GM12878 (cell line): ENCODE measurements at regions not wholly inside any gene's neighbourhood (a gene's known extent, or its start where the extent isn't known, plus 50 kb on each side); places are given as distances from the start of the nearest gene placed in this dataset.

ENCODE experiments used
- ATAC-seq: fragments of 200-7000 bp; cut with Tn5 transposase; 3 replicates; pipeline ENCODE4 v1.9.1; 2020; ENCODE audit warnings: mild to moderate bottlenecking, moderate library complexity
- BruUV-seq: library from RNA; stranded (reverse); fragments of 400-500 nt; replicated peaks from 2 replicates; lab custom pipeline; 2021; lab: Mats Ljungman, UMichigan
- CTCF ChIA-PET: fragments of 300-600 bp; sonication (Branson Sonifier 250); formaldehyde crosslinking; extraction: SDS; loops from one replicate; lab custom pipeline; 2021; ENCODE audit warnings: inconsistent platforms; lab: Yijun Ruan, JAX
- POLR2A ChIA-PET: fragments of 350-600 bp; formaldehyde crosslinking; extraction: SDS; loops from one replicate; lab custom pipeline; 2021; ENCODE audit warnings: inconsistent platforms; lab: Charles Lee
- RAD21 ChIA-PET: fragments of 300-600 bp; sonication (Branson Sonifier 250); formaldehyde crosslinking; loops from one replicate; lab custom pipeline; 2023; ENCODE audit warnings: antibody characterized with exemption; ENCODE audit not compliant: unreplicated experiment; lab: Charles Lee
- SMC1A ChIA-PET: fragments of 300-600 bp; sonication (Branson Sonifier 250); formaldehyde crosslinking; loops from one replicate; lab custom pipeline; 2023; ENCODE audit not compliant: unreplicated experiment, uncharacterized antibody; lab: Charles Lee
- DNase-seq: peaks from one replicate; pipeline ENCODE4 v3.0.0-alpha.2; 2011; ENCODE audit warnings: low read depth, low spot score
- FAIRE-seq: peaks from 3 replicates; lab custom pipeline; 2011; peaks lifted over from hg19 to GRCh38; lab: Jason Lieb, UNC
- H2AFZ ChIP-seq: 2 replicates; pipeline ENCODE4 v1.6.0; 2011; ENCODE audit warnings: low read depth, low read length, control low read depth; ENCODE audit not compliant: control insufficient read depth
- H3K27ac ChIP-seq: 2 replicates; pipeline ENCODE4 v1.5.1; 2011; ENCODE audit warnings: control low read depth; ENCODE audit not compliant: control insufficient read depth, insufficient read depth
- H3K27me3 ChIP-seq, 2 experiments: replicated peaks in 1 of 2; 2 replicates each; pipeline versions ENCODE4 v1.6.0 to v1.6.1; 2011; ENCODE audit warnings: low read length in 1 of 2; ENCODE audit not compliant: control insufficient read depth in 2 of 2, insufficient read depth in 2 of 2
- H3K36me3 ChIP-seq, 2 experiments: 2 replicates each; pipeline ENCODE4 v1.5.1; 2011; ENCODE audit warnings: low read length in 1 of 2; ENCODE audit not compliant: control insufficient read depth in 2 of 2, insufficient read depth in 2 of 2
- H3K4me1 ChIP-seq: 2 replicates; pipeline ENCODE4 v1.6.1; 2011; ENCODE audit warnings: mild to moderate bottlenecking, low read length, moderate library complexity, mixed read lengths; ENCODE audit not compliant: control insufficient read depth, insufficient read depth
- H3K4me2 ChIP-seq: 2 replicates; pipeline ENCODE4 v1.6.0; 2011; ENCODE audit warnings: control low read depth; ENCODE audit not compliant: control insufficient read depth, insufficient read depth
- H3K4me3 ChIP-seq: fragments of 200-600 bp; sonication (generic); 2 replicates; pipeline ENCODE4 v1.5.1; 2016
- H3K79me2 ChIP-seq: 2 replicates; pipeline ENCODE4 v1.6.0; 2011; ENCODE audit warnings: low read length; ENCODE audit not compliant: control insufficient read depth, insufficient read depth
- H3K9ac ChIP-seq: 2 replicates; pipeline ENCODE4 v1.8.0; 2011; ENCODE audit warnings: low read length, control low read depth, mixed read lengths; ENCODE audit not compliant: control insufficient read depth, insufficient read depth
- H3K9me3 ChIP-seq: replicated peaks from 3 replicates; pipeline ENCODE4 v1.5.1; 2011; ENCODE audit warnings: mild to moderate bottlenecking, low read length; ENCODE audit not compliant: control insufficient read depth, insufficient read depth
- H4K20me1 ChIP-seq: 2 replicates; pipeline ENCODE4 v1.6.0; 2011; ENCODE audit not compliant: control insufficient read depth, insufficient read depth
- BHLHE40 ChIP-seq, 2 experiments: fragments of 450-650 bp in 1 of 2; IDR thresholded peaks; 2 replicates each; pipeline ENCODE4 v1.6.1; 2011 to 2017; ENCODE audit warnings: low read depth in 2 of 2, borderline replicate concordance in 1 of 2, improper control_type of control experiment in 1 of 2, low read length in 1 of 2, mild to moderate bottlenecking in 1 of 2
- CREB1 ChIP-seq: IDR thresholded peaks from 2 replicates; pipeline ENCODE4 v1.6.1; 2012; ENCODE audit warnings: low read depth, mild to moderate bottlenecking, inconsistent platforms
- CTCF ChIP-seq, 3 experiments: IDR thresholded peaks in 2 of 3; conservative IDR thresholded peaks in 1 of 3; 2 replicates each; pipeline ENCODE4 v1.5.1; 2011; ENCODE audit warnings: low read depth in 3 of 3, low read length in 3 of 3, mild to moderate bottlenecking in 3 of 3, control low read depth in 2 of 3, moderate library complexity in 2 of 3, inconsistent platforms in 1 of 3, mixed read lengths in 1 of 3; ENCODE audit not compliant: control insufficient read depth in 2 of 3, insufficient read depth in 1 of 3; ENCODE audit errors: extremely low read depth in 1 of 3
- EGR1 ChIP-seq, 2 experiments: IDR thresholded peaks; 1 replicate in 1 of 2; 2 replicates in 1 of 2; pipeline ENCODE4 v1.6.1; 2011 to 2012; ENCODE audit warnings: low read depth in 2 of 2, low read length in 2 of 2, borderline replicate concordance in 1 of 2, mild to moderate bottlenecking in 1 of 2, moderate library complexity in 1 of 2
- GABPA ChIP-seq: IDR thresholded peaks from 2 replicates; pipeline ENCODE4 v1.6.1; 2014; ENCODE audit warnings: antibody characterized with exemption, low read depth, mild to moderate bottlenecking, inconsistent platforms
- GATAD2B ChIP-seq: fragments of 450-650 bp; conservative IDR thresholded peaks from 2 replicates; pipeline ENCODE4 v1.6.1; 2017; ENCODE audit warnings: low read depth, mild to moderate bottlenecking, moderate library complexity
- IRF3 ChIP-seq: fragments of 450-650 bp; IDR thresholded peaks from 2 replicates; pipeline ENCODE4 v1.6.1; 2014; ENCODE audit warnings: mild to moderate bottlenecking
- PAX8 ChIP-seq: fragments of 450-650 bp; IDR thresholded peaks from 2 replicates; pipeline ENCODE4 v1.6.1; 2017; ENCODE audit warnings: mild to moderate bottlenecking, moderate library complexity
- POLR2AphosphoS2 ChIP-seq: IDR thresholded peaks from 2 replicates; pipeline ENCODE4 v1.6.1; 2011; ENCODE audit warnings: low read depth, mild to moderate bottlenecking, low read length, improper control_type of control experiment, moderate library complexity
- RB1 ChIP-seq: fragments of 450-650 bp; formaldehyde crosslinking; IDR thresholded peaks from 2 replicates; pipeline ENCODE4 v1.6.1; 2017; ENCODE audit warnings: mild to moderate bottlenecking, borderline replicate concordance
- RBBP5 ChIP-seq: fragments of 200-600 bp; sonication (generic); conservative IDR thresholded peaks from 2 replicates; pipeline ENCODE4 v1.6.1; 2016
- SMAD5 ChIP-seq: IDR thresholded peaks from 2 replicates; pipeline ENCODE4 v1.6.1; 2016; ENCODE audit warnings: antibody characterized with exemption, low read depth
- SP1 ChIP-seq: IDR thresholded peaks from one replicate; pipeline ENCODE4 v1.6.1; 2011; ENCODE audit warnings: low read depth, low read length
- ZSCAN29 ChIP-seq: fragments of 450-650 bp; IDR thresholded peaks from 2 replicates; pipeline ENCODE4 v1.6.1; 2017; ENCODE audit warnings: mild to moderate bottlenecking, moderate library complexity
- in situ Hi-C: fragments of 300-500 bp; cut with MboI; formaldehyde crosslinking; loops from 9 replicates; pipeline ENCODE4 v1.14.3; 2018; ENCODE audit warnings: mixed read lengths
- intact Hi-C: fragments of 100-400 bp; cut with micrococcal nuclease; formaldehyde crosslinking; loops from one replicate; pipeline ENCODE4 v1.14.2; 2022; ENCODE audit not compliant: unreplicated experiment
- TF ChIP-seq, protein P1 (sequence below): fragments of 450-650 bp; IDR thresholded peaks from 2 replicates; pipeline ENCODE4 v1.6.1; 2017; ENCODE audit warnings: mild to moderate bottlenecking, moderate library complexity
- TF ChIP-seq, protein P2 (sequence below): IDR thresholded peaks from 2 replicates; pipeline ENCODE4 v1.6.1; 2012; ENCODE audit warnings: low read depth, low read length, improper control_type of control experiment

- CTCF ChIA-PET, result no interaction called here
- in situ Hi-C loops, result no loop called here
- H3K9ac ChIP-seq, result no peak overlapping the region
- no peaks in the 10 kb centered on the region for H3K79me2 ChIP-seq
- intact Hi-C loops, result no loop called here
- TF ChIP-seq SP1 (no peak), PAX8 (no peak), BHLHE40 (IDR thresholded peaks at IDR 0.05; ENCODE audit: borderline replicate concordance in 1 of 2, low read depth in 2 of 2, low read length in 1 of 2) (no peak), ZSCAN29 (no peak), RB1 (no peak), CREB1 (no peak), POLR2AphosphoS2 (no peak), IRF3 (no peak), GATAD2B (no peak), EGR1 (IDR thresholded peaks at IDR 0.05; ENCODE audit: borderline replicate concordance in 1 of 2, low read depth in 2 of 2, low read length in 2 of 2) (no peak), CTCF (IDR thresholded peaks at IDR 0.05 in 2 of 3, conservative IDR thresholded peaks at IDR 0.05 in 1 of 3; ENCODE audit: control insufficient read depth in 2 of 3, extremely low read depth in 1 of 3, insufficient read depth in 1 of 3, low read depth in 3 of 3, low read length in 3 of 3) (no peak), GABPA (no peak), RBBP5 (no peak), SMAD5 (no peak)
- TF ChIP-seq, protein P1, sequence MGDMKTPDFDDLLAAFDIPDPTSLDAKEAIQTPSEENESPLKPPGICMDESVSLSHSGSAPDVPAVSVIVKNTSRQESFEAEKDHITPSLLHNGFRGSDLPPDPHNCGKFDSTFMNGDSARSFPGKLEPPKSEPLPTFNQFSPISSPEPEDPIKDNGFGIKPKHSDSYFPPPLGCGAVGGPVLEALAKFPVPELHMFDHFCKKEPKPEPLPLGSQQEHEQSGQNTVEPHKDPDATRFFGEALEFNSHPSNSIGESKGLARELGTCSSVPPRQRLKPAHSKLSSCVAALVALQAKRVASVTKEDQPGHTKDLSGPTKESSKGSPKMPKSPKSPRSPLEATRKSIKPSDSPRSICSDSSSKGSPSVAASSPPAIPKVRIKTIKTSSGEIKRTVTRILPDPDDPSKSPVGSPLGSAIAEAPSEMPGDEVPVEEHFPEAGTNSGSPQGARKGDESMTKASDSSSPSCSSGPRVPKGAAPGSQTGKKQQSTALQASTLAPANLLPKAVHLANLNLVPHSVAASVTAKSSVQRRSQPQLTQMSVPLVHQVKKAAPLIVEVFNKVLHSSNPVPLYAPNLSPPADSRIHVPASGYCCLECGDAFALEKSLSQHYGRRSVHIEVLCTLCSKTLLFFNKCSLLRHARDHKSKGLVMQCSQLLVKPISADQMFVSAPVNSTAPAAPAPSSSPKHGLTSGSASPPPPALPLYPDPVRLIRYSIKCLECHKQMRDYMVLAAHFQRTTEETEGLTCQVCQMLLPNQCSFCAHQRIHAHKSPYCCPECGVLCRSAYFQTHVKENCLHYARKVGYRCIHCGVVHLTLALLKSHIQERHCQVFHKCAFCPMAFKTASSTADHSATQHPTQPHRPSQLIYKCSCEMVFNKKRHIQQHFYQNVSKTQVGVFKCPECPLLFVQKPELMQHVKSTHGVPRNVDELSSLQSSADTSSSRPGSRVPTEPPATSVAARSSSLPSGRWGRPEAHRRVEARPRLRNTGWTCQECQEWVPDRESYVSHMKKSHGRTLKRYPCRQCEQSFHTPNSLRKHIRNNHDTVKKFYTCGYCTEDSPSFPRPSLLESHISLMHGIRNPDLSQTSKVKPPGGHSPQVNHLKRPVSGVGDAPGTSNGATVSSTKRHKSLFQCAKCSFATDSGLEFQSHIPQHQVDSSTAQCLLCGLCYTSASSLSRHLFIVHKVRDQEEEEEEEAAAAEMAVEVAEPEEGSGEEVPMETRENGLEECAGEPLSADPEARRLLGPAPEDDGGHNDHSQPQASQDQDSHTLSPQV, result no peak
- TF ChIP-seq, protein P2, sequence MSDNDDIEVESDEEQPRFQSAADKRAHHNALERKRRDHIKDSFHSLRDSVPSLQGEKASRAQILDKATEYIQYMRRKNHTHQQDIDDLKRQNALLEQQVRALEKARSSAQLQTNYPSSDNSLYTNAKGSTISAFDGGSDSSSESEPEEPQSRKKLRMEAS, result no peak
- no peak overlapping the region for H3K27ac ChIP-seq
- POLR2A ChIA-PET, result no interaction called here
- no peaks in the 10 kb centered on the region for H3K9me3 ChIP-seq
- no peaks in the 10 kb centered on the region for H3K27me3 ChIP-seq
- no peak overlapping the region for H3K4me3 ChIP-seq
- no TSS peak for BruUV-seq
- no peaks in the 10 kb centered on the region for H4K20me1 ChIP-seq
- RAD21 ChIA-PET, result no interaction called here
- no peak for FAIRE-seq
- no peak overlapping the region for H2AFZ ChIP-seq
- no peak for DNase-seq
- no peaks in the 10 kb centered on the region for H3K36me3 ChIP-seq
- H3K4me2 ChIP-seq, result no peak overlapping the region
- ATAC-seq, result no peak
- SMC1A ChIA-PET, result no interaction called here
- H3K4me1 ChIP-seq, result no peaks in the 10 kb centered on the region
Observed at GRCh38 chr14:84027351-84027750, 1502.6 kb upstream of the FLRT2 start.
